Dedifferentiated amniotic fluid mesenchymal stem cell (primary cell): ENCODE measurements at regions not wholly inside any gene's neighbourhood (a gene's known extent, or its start where the extent isn't known, plus 50 kb on each side); places are given as distances from the start of the nearest gene placed in this dataset.

Experiments used
- DNase-seq: peaks from one replicate; pipeline ENCODE4 v3.0.0-alpha.2; 2016; ENCODE audit errors: extremely low spot score

DNA sequence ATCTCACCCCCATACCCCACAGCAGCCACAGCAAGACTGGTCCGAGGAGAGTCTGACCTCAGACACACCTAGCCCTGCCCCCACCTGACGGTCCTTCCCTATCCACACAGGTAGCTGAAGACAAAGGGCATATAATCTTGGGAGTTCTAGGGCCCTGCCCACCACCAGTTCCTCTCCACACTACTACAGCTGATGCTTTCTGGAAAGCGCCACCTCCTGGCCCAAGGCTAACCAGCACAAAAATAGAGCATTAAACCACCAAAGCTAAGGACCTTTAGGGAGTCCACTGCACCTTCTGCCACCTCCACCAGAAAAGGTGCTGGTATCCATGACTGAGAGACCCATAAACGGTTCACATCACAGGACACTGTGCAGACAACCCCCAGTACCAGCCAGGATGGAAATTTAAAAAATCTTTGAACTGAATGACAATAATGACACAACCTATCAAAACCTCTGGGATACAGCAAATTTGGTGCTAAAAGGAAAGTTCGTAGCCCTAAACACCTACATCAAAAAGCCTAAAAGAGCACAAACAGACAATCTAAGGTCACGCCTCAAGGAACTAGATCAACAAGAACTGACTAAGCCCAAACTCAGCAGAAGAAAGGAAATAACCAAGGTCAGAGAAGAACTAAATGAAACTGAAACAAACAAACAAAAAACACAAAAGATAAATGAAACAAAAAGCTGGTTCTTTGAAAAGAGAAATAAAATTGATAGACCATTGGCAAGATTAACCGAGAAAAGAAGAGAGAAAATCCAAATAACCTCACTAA lies 122.1 kb upstream of the TPRG1 start:
- DNase-seq, result no peak

DNA sequence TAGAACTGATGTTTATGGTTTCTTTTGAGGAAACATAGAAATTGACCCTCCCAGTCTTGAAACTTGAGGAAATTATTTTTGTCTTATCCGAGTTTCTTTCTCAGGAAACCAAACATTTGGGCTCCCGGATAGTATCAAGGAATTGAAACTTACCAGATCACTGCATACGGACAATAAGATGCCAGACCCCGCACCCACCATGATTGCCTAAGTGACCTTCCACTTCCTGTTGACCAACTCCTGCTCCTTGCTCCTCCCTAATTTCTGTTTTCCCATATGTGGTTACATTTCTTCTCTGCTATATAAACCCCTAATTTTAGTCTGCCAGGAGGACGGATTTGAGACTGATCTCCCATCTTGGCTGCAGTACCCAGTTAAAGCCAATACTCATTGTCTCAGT lies 118.4 kb upstream of the TPRG1 start:
- no peak for DNase-seq

DNA sequence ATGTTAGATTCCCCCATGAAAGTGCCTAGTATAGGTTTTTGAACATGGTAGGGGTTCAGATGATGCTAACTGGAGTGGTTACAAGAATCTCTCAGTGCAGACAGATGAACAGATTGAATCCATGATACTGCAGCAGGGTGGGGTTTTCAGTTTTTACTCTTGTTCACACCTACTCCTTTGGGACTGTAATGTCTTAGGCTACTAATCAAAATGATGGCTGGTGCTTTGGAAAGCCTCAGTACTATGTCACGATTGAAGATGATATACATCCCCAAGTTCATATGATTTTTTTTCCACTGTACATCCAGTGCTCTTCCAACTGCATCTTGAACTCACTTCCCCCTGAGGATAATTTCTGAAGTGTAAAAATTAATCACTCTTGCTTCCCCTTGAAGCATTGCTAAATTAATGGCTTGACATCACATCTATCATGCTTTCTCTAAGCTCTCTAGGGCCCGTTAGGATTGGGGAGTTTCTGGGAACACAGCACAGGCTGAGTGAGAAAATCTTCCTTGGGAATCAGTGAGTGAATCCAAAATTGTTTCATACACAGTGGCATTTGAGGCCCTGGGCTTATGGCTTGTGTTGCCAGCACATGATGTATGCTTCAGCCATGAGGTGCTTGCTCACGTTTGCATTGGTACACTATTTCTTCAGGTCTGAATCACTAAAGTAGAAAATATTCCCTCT lies 115.0 kb upstream of the TPRG1 start:
- no peak for DNase-seq

DNA sequence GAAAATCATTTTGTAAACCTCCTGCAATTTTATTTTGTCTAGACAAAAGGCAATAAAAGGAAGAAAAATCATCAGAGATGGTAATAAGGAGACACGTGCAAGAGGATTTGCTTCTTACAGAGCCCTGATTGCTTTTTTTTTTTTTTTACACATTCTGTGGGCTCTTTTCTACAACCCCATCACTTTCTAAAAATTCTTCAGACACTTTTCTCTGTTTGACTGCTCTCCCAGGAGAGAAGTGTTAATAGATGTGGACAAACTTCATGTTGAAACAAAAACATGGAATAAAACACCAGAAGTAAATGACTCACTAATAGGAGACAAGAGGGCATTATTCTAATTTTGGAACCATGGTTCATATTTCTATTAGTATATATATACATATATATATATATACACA lies 114.4 kb upstream of the TPRG1 start:
- no peak for DNase-seq

DNA sequence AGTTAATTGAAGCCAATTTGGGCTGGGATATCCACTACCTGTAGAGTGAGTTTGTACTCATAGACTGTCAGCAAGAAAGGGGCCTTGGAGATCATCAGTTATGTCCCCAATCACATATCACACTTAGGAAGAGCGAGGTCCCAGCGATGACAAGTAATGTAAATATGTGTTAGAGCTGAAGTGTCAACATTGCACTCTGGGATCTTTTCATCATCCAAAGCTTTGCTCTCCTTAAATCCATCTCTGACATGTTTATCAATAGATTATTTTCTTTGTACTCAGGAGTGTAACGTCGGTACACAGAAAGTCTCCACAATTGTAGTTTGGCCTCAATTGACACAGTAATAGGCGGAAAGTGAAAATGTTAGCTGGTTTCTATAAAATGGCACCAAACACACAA lies 113.7 kb upstream of the TPRG1 start:
- no peak for DNase-seq

DNA sequence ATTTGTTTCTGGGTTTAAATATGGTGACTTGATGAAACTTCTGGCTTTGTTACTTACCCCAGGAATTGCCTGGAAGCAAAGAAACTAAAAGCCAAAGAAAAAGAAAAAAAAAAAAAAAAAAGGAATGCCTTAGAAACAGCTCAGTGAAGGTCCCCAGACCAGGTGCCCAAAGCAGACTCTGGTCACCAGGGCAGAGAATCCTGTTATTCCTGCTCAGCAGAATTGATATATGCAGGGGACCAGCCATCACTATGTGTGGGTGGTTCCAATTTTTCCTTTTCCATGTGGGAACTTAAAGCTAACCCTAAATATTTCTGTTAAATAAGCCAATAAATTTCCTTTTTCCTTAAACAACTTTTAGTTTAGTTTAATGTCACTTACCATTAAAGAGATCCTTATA lies 100.8 kb upstream of the TPRG1 start:
- no peak for DNase-seq

DNA sequence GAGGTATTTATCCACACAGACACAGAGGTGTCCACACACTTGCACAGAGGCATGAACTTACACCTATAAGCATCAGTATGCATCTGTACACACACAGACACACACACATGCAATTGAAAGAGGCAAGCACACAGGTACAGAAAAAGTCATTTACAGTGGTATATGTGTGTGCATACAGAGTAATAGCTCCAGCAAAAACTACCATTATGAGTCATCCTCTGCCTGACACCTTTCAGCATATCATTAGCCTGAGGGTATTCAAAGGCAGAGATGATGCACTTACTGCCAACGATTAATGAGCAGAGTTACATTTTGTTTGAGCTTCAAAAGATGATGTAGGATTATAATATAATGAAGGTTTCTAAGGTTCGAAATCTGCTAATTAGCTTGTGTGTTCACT lies 100.3 kb upstream of the TPRG1 start:
- DNase-seq, result no peak

DNA sequence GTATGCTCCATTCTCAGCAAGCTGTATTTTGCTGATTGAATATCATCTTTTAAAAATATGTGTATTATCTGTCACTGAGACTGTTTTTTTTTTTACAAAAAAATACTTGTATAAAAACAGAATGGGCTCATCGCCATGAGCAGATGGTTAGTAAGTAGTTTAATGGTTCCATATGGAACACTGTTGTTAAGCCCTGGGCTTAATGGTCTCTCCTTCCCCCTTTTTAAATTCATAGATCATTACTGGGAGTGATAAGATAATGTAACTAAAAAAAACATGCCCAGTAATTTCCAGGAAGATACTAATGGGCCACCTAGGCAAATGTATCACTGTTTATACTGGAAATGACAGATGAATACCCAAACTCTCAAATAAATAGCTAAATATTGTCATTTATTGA lies 95.3 kb upstream of the TPRG1 start:
- no peak for DNase-seq

DNA sequence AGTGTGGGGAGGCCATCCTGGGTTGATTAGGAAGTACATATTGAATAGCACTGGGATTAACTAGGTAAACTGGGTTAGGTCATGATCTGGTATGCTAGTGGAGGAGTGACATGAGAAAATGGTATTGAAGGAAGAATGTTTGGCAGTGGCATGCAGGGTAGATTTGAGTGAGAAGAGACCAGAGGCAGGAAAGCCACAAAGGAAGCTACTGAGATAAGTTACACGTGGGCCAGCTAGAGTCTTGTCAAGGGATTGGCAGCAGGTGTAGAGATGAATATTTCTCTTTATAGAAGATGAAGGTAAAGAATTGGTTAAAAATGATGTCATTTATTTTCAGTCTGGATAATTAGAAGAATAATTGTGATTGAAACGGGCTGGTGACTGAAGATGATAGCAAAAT lies 91.0 kb upstream of the TPRG1 start:
- DNase-seq, result no peak

DNA sequence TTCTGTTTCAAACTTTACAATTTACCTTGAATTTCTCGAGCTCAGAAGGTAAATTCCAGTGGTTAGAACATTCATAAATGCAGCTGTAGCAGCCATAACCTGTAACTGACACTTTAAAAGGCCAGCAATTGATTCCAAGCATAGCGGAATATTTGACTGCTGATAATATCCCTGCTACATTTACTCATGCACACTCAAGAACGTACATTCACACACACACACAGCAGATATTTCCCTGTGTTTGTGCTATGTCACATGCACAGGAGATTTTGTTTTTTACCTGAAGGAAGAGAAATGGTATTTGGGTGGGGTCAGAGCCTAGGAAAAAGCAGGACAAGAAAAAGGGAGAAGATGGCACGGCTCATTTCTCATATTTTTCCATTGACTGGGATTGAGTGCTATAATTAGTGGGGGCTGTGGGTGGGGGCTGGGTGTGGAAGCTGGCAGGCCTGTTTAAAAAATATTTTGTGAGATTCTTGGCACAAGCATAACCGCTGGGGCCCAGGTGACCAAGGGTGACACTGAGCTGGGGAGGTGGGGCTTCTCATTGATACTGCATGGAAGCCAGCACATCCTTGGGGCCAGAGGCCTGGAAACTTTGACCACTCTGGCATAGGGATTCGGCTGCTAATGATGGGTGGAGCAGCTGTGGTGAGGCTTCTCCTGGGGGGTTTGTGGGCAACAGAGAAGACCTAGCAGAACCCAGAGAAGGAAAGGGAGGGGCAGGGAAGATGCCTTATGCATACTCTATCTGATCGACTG lies 88.9 kb upstream of the TPRG1 start:
- no peak for DNase-seq

DNA sequence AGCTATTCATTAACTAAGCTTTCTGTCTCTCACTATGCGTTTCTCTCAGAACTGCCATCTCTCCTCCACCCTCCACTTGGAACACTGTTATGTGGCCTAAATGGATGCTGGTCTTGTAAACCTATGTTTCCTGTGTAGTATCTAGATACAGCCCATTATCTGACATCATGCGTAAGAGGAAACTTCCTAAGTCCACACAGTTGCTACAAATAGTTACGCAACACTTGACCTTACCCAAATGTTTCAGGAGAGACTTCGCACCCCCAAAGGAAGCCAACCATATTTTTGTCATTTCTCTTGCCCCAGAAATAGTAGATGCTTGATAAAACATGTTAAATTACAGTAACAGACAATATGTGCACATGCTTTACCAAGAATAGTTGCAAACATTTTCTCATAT lies 87.2 kb upstream of the TPRG1 start:
- no peak for DNase-seq

DNA sequence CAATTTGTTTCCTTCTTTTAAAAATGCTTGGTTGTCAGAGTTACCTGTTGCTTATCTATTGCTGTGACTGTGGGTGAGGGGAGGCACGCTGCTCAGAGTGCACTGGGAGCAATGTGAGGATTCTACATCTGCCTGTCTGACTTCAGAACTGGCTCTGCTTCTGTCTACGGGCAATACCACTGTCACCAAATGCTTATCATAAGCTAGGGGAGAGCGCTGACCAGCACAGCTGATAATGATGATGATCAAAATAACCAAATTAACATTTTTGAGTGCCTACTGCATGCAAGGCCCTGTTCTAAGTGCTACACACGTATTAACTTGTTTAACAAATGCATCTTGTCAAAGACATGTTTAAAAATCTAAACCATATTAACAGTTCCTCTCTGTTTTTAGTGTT lies 79.2 kb upstream of the TPRG1 start:
- DNase-seq, result no peak

DNA sequence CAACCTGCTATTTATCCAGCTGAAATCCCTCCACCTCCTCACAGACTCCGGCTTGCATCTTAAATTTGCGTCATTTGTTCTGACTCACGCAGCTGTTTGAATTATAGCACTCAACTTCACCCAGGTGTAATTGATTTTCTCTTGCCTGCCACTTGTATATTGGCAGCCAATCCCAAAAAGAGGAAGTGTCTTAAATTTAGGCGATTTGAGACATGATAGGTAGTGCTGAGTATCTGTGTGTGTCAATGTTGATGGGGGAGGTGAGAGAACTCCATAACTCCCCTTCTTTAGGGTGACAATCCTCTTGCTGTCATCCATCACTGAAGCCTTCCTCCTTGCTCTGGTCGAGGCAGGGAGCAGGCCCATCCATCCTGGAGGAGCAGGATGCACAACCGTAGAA lies 77.2 kb upstream of the TPRG1 start:
- no peak for DNase-seq

DNA sequence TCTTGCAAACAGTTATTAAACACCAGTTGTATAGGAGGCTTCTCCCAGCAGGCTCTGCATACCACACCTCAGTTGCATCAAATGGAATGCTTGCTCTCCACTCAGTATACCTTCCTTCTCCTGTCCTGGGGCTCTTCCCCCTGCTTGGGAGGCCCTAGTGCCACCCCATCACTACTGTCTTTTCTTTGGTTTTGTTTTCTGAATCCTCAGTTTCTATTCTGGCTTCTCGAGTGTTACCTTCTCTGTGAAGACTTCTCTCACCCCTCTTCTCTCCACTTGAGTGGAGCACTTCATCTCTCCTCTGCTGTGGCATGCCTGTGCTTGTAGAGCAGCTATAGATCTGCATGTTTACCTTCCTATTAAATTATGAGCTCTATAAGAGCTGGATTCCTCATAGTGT lies 75.7 kb upstream of the TPRG1 start:
- DNase-seq, result no peak

DNA sequence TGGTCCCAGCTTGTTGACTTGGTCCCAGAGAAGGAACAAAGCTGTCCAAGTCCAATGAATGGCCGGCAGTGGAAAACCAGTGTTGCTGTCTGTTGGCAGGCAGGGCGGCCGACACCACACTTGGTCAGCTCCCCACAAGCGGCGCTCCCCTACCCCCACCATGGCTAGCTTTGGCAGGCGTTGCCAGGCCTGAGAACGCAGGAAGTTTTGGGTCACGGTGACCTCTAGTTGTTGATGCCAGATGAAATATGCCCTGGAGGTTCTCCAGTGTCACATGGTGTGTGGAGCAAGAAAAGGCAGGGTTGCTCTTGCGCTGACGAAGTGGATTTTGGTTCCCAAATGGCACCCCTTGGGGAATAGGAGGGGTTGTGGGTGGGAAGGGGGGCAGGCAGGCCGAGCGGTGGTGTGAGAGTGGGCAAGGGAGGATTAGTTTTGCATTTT lies 72.7 kb upstream of the TPRG1 start:
- DNase-seq, result no peak

DNA sequence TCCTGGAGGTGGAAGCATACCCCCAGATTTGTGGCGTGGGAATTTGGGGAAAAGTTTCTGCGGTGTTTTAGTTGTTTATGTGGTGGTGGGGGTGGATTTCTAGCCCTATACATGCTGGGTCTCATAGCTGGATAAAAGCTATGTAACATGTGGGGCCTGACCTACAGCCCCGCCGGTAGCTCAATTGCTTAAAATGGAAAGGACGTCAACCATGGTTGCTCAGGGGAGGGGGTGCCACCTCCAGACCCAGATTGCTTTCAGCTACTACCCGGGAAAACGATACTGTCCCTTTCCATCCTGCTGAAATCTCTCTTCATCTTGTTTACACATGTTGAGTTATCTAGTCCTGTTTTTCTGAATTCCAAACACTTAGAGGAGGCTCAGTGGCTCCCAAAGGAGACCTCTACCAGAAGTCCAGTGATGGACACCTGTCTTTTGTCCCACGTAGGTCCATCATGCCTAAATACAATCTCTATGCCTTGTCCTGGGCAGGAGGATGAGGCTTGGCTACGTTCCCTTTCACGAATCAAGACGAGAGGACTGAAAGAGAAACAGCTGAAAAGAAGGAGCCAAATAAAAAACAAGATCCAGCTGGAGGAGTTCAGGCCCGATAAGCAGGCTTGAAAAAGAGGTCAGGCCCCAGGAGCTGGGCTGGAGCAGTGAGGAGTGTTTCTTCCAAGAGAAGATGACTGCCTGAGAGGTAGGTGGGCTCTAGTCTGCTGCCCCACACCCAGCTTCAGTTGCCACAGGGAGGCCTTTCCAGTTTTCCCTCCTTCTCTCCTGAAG lies 72.1 kb upstream of the TPRG1 start:
- no peak for DNase-seq

DNA sequence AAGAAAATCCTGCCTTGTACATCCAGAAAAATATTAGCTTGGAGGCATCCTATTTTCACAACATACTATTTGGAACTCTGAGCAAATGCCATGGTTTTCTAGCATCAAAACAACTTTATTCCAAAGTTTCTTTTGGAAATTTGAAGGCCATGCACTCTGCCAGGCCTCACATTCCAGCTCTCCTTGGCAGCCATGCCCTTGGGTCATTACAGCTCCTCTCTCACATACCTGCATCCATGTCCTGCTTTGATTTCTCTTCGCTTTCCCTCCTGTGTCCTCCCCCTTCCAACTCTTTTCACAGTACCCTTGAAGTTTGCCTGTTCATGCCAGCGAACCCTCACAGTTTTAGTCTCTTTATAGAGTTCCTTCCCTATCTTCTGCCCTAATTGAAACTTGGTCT lies 70.9 kb upstream of the TPRG1 start:
- DNase-seq, result no peak

DNA sequence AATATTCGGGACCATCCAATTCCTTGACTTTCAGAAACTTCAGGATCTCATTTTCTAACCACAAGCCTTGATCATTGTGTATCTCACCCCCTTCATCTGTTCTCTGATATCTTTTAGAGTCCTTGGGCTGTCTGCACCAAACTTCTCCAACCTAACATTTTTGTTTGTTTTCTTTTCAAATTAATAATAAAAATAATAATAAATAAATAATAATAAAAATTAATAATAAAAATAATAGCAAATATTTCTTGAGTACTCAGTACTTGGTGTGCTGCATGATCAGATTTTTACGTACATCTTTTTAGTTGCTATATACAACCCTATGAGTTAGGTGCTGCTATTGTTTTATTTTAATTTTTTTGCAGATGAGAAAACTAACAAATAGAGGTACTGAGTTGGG lies 70.2 kb upstream of the TPRG1 start:
- DNase-seq, result no peak

DNA sequence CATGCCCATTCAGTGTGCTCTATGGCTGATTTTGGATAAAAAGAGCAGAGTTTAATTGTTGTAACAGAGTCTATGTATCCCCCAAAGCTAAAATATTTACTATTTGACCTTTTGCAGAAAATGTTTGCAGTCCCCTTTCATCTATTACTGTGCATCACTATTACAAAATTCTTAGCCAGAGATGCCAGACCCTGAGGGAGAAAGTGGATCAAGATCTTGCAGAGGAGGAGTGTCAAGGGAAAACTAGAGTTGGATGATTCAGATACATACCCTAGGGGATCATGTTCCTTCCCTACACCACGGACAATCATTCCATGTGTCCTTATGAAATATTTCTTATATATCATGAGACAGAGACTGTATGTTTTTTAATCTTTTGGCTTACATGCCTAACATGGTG lies 68.6 kb upstream of the TPRG1 start:
- DNase-seq, result no peak

DNA sequence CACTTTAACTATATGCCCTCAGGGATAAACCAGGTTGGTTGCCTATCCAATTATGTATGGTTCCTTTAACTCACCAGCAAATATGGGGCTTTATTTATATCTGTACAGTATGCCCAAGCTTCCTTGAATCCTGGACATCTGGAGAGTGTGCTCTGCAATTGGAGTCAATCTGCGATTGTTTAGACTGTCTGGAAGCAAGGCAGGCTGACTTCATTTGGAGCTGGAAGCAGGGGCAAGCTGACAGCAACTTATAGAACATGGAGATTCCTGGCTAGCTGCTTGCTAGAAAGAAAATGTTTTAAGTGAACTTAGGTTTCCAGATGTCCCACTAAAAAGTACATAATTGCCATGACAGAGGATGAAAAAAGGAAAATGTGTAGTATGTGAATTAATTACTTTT lies 63.7 kb upstream of the TPRG1 start:
- DNase-seq, result peak; percentile 22

DNA sequence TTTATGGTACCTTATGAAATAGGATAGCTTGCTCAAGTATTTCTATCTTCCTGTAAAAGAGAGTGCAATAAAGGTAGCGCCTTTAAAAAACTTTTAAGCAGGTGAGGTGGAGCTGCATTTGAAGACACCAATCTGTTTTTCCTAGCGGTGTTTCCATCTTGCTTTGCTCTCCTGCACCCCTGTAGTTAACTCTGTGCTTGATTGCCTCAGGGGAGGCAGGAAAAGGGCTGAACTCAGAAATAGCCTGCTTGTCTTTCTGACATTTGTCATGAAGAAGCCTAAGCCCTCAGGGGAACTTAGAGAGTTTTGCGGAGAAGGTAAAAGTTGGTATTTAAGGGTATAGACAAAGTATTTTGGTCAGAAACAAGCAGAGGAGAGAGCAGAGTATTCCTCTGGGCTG lies 63.0 kb upstream of the TPRG1 start:
- no peak for DNase-seq

DNA sequence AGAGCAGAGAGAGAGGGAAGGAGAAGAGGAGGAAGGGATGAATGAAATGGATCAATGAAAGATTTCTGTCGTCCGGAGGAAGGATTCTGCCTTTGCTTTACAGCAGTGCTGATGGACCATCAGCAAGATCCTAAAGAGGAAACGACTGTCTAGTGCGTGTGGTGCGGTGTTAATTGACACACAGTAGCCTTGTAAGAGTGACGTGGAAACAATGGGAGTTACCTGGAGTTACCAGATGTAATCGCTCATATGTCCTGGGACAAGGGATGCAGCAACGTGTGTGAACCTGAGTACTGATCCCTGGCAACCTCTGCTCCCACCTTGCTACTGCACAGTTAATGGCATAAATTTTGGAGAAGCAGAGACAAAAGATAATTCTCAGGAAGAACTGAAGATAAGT lies 62.6 kb upstream of the TPRG1 start:
- no peak for DNase-seq
